Heart left ventricle (tissue), 16 donors: ENCODE measurements at regions not wholly inside any gene's neighbourhood (a gene's known extent, or its start where the extent isn't known, plus 50 kb on each side); places are given as distances from the start of the nearest gene placed in this dataset.

Source experiments
- ATAC-seq, 4 donors: fragments of 200-7000 bp; cut with Tn5 transposase; one replicate each; pipeline ENCODE4 v1.9.1; 2020 to 2022; ENCODE audit warnings: moderate library complexity in 4 of 4, mild to moderate bottlenecking in 3 of 4, moderate number of reproducible peaks in 1 of 4
- DNase-seq, 5 donors: peaks; one replicate each; pipeline ENCODE4 v3.0.0-alpha.2; 2020
- H3K27ac ChIP-seq, 12 donors: fragments of 200-600 bp; sonication (generic) in 4 of 12; one replicate each; pipeline versions ENCODE4 v1.5.0 to v1.8.0; 2016 to 2022; ENCODE audit warnings: mild to moderate bottlenecking in 2 of 12
- H3K27me3 ChIP-seq, 9 donors: fragments of 200-600 bp; sonication (generic) in 2 of 9; one replicate each; pipeline versions ENCODE4 v1.5.1 to v1.8.0; 2016 to 2022; ENCODE audit warnings: mild to moderate bottlenecking in 3 of 9
- H3K36me3 ChIP-seq, 9 donors: fragments of 200-600 bp; sonication (generic) in 2 of 9; one replicate each; pipeline versions ENCODE4 v1.5.0 to v1.8.0; 2018 to 2022; ENCODE audit warnings: mild to moderate bottlenecking in 2 of 9
- H3K4me1 ChIP-seq, 12 donors: fragments of 200-600 bp; sonication (generic) in 4 of 12; one replicate each; pipeline versions ENCODE4 v1.5.0 to v1.8.0; 2016 to 2022; ENCODE audit warnings: mild to moderate bottlenecking in 3 of 12
- H3K4me3 ChIP-seq, 12 donors: fragments of 200-600 bp; sonication (generic) in 4 of 12; one replicate each; pipeline versions ENCODE4 v1.5.0 to v1.8.0; 2017 to 2022; ENCODE audit warnings: mild to moderate bottlenecking in 9 of 12, moderate library complexity in 4 of 12
- H3K9me3 ChIP-seq, 12 donors: fragments of 200-600 bp; sonication (generic) in 4 of 12; one replicate each; pipeline versions ENCODE4 v1.5.0 to v1.8.0; 2016 to 2022; ENCODE audit warnings: mild to moderate bottlenecking in 1 of 12
- CTCF ChIP-seq, 12 donors: fragments of 200-600 bp; sonication (generic) in 4 of 12; IDR thresholded peaks; one replicate each; pipeline versions ENCODE4 v1.5.0 to v1.8.0; 2018 to 2022; ENCODE audit warnings: antibody characterized with exemption in 12 of 12, mild to moderate bottlenecking in 5 of 12
- POLR2A ChIP-seq, 2 donors: fragments of 450-650 bp; IDR thresholded peaks; one replicate each; pipeline ENCODE4 v1.6.1; 2017; ENCODE audit warnings: antibody characterized with exemption in 2 of 2, mild to moderate bottlenecking in 2 of 2, moderate library complexity in 2 of 2
- WGBS, 4 donors: extraction: QIAGEN DNeasy Blood & Tissue Kit in 2 of 4; methylation state at CpG; one replicate each; pipeline versions ENCODE4 v1.1.5 to v1.1.7; 2013 to 2018; 5-methylcytosine and 5-hydroxymethylcytosine counted together
- intact Hi-C, 10 donors: fragments of 100-400 bp; cut with DNase I; formaldehyde crosslinking; loops; one replicate each; pipeline versions ENCODE4 v1.11.1 to v1.14.2; 2022
- donor health status: ischemic (EF 13 %, LVEDD 7.1; RV severe dilation, severe dysfunction).
- donor health status: healthy with polysubstance abuse.
- donor health status: DM: no; HTN: yes; CAD: no.
- donor health status: DM: no; HTN: no; CAD: no.
- donor health status: ischemic (EF 25% LVEDD 6.9; RV normal size, moderate dysfunction).
- donor health status: ischemic (EF 25% LVEDD 5.7; RV mildly dilated, moderate dysfunction).
- donor health status: healthy.
- donor health status: DM: yes; HTN: yes; CAD: no.
- donor health status: ischemic (EF 35%, LVEDD 5.7; RV mildly dilated, moderate dysfunction).
- donor health status: nonischemic (EF 11% LVEDD 7.7; RV severe dilation, severe dysfunction).
- donor health status: DM: yes; HTN: yes; CAD: no.
- donor health status: PGD.
- donor health status: ischemic (EF 29% LVEDD 5.4; RV normal size, mild dysfunction).
- donor health status: nonischemic (EF 23%, LVEDD 6.1; RV moderate dilation, normal function).

GRCh38 chr20:6837730-6838129 is 70.2 kb downstream of the BMP2 start:
- no peak overlapping the region for H3K27ac ChIP-seq
- TF ChIP-seq POLR2A (IDR thresholded peaks at IDR 0.05): no peak
- no peaks in the 10 kb centered on the region for H3K9me3 ChIP-seq
- intact Hi-C loops: no loop called here
- H3K4me3 ChIP-seq: no peak overlapping the region
- ATAC-seq (no peak), DNase-seq (no peak)
- no peaks in the 10 kb centered on the region for H3K4me1 ChIP-seq
- no peaks in the 10 kb centered on the region for H3K36me3 ChIP-seq
- peaks cover 0 to 27% (median 0%) of the 10 kb centered on the region in 9 donors for H3K27me3 ChIP-seq
- WGBS, 4 donors: 60 to 90% (median 74%) methylated on average over 2 of the region's 2 CpGs

GRCh38 chr20:6838181-6838826 is 70.8 kb downstream of the BMP2 start:
- H3K4me3 ChIP-seq: no peak overlapping the region
- peaks cover 0 to 27% (median 0%) of the 10 kb centered on the region in 9 donors for H3K27me3 ChIP-seq
- H3K4me1 ChIP-seq: no peaks in the 10 kb centered on the region
- no peaks in the 10 kb centered on the region for H3K9me3 ChIP-seq
- TF ChIP-seq CTCF (IDR thresholded peaks at IDR 0.05) (no peak), POLR2A (IDR thresholded peaks at IDR 0.05) (no peak)
- no peak for DNase-seq
- 57 to 70% (median 62%) methylated on average over 11 of the region's 11 CpGs for WGBS, 4 donors
- H3K27ac ChIP-seq: no peak overlapping the region
- ATAC-seq: no peak
- intact Hi-C loops: no loop called here
- no peaks in the 10 kb centered on the region for H3K36me3 ChIP-seq

- intact Hi-C loops: no loop called here
- Histone ChIP-seq H3K36me3 (no peaks in the 10 kb centered on the region), H3K9me3 (no peaks in the 10 kb centered on the region), H3K27ac (no peak overlapping the region), H3K4me1 (no peaks in the 10 kb centered on the region), H3K4me3 (no peak overlapping the region), H3K27me3 (peaks cover 0 to 27% (median 0%) of the 10 kb centered on the region in 9 donors)
- DNase-seq (no peak), ATAC-seq (no peak)
- no peak for TF ChIP-seq CTCF (IDR thresholded peaks at IDR 0.05)
- TF ChIP-seq POLR2A (IDR thresholded peaks at IDR 0.05): no peak
- WGBS, 4 donors: 76 to 87% (median 78%) methylated on average over 2 of the region's 2 CpGs
These were observed 73.6 kb downstream of the BMP2 start for GRCh38 chr20:6841128-6841527.

DNA sequence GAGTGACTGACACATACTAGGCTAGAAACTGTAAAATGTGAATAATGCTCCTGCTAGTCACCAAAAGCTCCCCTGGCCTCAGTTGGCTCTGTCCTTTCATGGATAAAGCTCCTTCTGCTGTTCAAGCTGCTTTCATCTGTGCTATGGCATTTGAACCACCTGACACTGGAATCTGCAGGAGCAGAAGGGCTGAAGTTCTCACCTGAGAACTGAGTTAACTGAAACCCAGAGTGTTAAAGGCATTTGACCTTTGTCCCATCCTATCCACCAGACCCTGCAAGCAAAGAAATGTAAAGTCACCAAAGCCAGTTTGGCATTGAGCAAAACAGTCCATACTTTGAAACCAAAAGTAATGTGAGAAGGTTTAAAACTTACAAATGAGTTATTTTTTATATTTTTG is 77.7 kb downstream of the BMP2 start:
- intact Hi-C loops: no loop called here
- Histone ChIP-seq H3K27ac (no peak overlapping the region), H3K27me3 (peaks cover 0 to 8% (median 0%) of the 10 kb centered on the region in 9 donors), H3K36me3 (no peaks in the 10 kb centered on the region), H3K4me1 (no peaks in the 10 kb centered on the region), H3K9me3 (no peaks in the 10 kb centered on the region), H3K4me3 (no peak overlapping the region)
- TF ChIP-seq CTCF (IDR thresholded peaks at IDR 0.05) (no peak), POLR2A (IDR thresholded peaks at IDR 0.05) (no peak)
- DNase-seq (no peak), ATAC-seq (no peak)

- intact Hi-C loops: no loop called here
- no peak for TF ChIP-seq CTCF (IDR thresholded peaks at IDR 0.05)
- TF ChIP-seq POLR2A (IDR thresholded peaks at IDR 0.05): no peak
- no peaks in the 10 kb centered on the region for H3K36me3 ChIP-seq
- no peak overlapping the region for H3K27ac ChIP-seq
- no peak overlapping the region for H3K4me3 ChIP-seq
- H3K27me3 ChIP-seq: peaks cover 0 to 5% (median 0%) of the 10 kb centered on the region in 9 donors
- WGBS, 4 donors: 54 to 63% (median 60%) methylated on average over 3 of the region's 3 CpGs
- ATAC-seq (no peak), DNase-seq (no peak)
- no peaks in the 10 kb centered on the region for H3K9me3 ChIP-seq
- no peaks in the 10 kb centered on the region for H3K4me1 ChIP-seq
These were observed 80.6 kb downstream of the BMP2 start for GRCh38 chr20:6848041-6848440.
